ENCODE measurements at regions not wholly inside any gene's neighbourhood (a gene's known extent, or its start where the extent isn't known, plus 50 kb on each side); places are given as distances from the start of the nearest gene placed in this dataset.

DNA sequence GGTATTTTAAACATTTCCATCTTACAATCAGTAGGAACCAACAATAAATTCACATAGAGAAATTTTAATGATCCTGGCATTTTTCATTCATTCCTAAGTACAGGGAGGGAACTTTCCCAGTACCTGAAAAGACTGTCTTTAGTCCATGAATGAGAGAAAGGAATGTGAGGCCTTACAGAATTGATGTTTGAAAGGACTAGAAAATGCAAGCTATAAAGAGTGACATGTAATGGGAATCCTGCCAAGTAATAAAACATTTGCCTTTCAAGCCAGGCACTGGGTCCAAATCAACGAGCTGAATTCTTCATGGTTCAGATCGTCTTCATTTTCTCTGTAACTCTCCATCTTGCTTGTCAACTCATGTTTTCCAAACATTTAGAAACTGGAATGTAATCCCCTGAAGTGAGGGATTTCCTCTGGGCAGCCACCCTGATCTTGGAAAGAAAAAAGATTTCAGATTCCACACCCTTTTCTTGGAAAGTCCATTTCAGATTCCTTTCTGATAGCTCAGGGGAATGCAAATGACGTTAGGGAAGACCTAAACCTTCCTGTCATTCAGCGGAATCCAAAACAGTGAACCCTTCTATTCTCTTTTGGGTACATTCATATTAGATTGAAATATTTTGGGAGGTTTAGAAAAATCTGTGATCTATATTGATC is 315.8 kb downstream of the SH3GL2 start:
- DNase-seq (ENCODE audit: low read depth) = no peak

- no peak for DNase-seq (ENCODE audit: low read depth)
Observed at GRCh38 chr9:17900606-17901005, 321.7 kb downstream of the SH3GL2 start.

- no peak for DNase-seq (ENCODE audit: low read depth)
Observed at GRCh38 chr9:17905366-17905765, 326.5 kb downstream of the SH3GL2 start.

DNA sequence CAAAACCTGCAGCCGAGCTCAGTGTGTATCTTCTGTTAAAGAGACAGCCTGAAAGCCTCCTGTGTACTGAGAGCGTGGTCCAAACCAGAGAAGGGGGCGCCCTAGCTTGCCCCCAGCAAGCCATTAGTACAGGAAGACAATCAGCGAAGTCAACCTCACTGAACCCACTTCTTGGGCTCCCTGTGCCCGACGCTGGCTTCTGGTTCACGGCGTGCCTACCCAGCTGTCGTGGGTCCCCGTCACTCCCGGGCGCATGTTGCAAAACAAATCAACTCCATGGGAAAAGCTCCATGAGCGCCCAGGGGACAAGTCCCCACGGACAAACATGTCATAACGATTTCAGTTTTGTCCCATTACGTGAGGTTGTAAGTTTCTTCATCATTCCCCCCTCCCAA is 326.9 kb downstream of the SH3GL2 start:
- DNase-seq (ENCODE audit: low read depth) = no peak

DNA sequence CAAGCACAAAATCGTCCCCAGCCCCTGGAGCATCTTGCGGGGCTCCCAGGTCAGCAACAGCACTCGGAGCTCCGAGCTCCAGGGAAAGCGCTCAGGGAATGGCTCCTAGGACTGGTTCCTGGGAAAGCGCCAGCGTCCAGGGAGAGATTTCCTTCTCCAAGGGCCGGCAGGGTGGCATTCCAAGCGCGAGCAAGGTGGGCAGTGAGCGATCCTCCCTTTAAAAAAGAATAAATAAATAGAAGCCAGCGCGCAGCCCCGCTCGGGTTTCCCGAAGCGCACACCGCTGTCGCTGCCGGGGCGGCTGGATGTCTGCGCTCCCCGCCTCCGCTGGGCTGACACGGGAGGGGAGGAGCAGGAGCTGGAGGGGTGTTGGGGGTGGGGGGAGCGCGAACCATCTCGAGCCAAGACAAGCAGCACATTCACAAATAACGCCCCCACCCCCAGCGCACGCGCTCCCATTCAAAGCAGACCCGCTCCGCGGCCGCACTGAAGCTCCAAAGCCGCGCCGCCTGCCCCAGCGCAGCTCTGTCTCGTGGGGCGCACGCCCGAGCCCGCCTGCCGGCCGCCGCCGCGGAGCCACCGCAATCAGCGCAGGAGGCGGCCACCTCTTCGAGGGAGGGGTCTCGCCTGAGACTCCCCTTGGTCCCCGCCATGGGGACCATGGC is 327.4 kb downstream of the SH3GL2 start:
- no peak for DNase-seq (ENCODE audit: low read depth)

GRCh38 chr9:17906841-17907778 is 328.2 kb downstream of the SH3GL2 start:
- no peak for DNase-seq (ENCODE audit: low read depth)

DNA sequence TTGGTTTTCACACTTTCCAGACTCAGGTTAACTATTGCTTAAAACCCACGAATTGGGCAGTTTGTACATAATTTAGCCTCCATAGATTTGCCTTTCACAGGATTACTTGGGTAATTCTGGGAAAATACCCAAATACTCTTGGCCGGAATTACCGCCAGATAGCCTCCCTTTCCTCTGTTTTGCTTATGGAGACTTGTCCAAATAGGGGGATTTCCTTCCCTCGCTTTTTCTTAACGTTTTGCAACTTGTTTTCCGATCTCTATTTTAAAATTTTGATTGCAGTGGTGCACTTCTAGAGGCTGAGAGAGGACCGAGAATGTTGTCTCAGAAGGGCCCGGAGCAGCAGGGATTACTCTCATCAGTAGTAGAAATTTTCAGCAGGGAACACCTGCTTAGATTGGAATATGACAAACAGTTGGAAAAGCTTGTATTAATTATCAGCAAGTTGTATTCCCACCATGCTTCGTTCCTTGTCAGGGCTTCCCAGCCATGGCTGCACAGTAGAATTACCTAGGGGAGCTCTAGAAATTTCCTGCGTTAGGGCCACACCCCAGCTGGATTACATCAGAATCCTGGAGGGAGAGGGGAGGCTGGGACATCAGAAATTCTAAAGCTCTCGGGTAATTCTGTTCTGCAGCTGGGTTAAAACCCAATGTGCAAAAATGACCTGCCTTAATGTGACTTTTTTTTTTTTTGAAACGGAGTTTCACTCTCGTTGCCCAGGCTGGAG is 329.1 kb downstream of the SH3GL2 start:
- DNase-seq (ENCODE audit: low read depth) = no peak

- no peak for DNase-seq (ENCODE audit: low read depth)
Observed at GRCh38 chr9:17926246-17926645, 347.4 kb downstream of the SH3GL2 start.

GRCh38 chr9:17927616-17928015 is 348.8 kb downstream of the SH3GL2 start:
- no peak for DNase-seq (ENCODE audit: low read depth)

DNA sequence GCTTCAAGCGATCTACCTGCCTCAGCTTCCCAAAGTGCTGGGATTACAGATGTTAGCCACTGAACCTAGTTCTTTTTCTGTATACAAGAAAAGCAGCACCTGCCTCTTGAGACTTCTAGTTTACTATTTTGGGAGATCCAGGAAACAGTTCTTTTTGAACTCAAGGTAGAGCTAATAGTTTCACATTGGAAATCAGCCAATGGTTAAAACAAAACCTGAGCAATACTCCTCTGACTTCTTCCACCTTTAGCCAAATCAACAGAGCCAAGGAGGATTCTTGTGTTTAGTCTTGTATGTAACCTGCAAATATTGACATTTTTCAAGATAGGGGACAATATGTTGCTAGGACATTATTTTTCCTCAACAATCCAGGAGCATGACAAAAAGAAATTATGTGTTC is 349.4 kb downstream of the SH3GL2 start:
- DNase-seq (ENCODE audit: low read depth) = no peak

GRCh38 chr9:17928768-17929167 is 349.9 kb downstream of the SH3GL2 start:
- DNase-seq (ENCODE audit: low read depth) = no peak

- no peak for DNase-seq (ENCODE audit: low read depth)
Observed at GRCh38 chr9:17929506-17929905, 350.6 kb downstream of the SH3GL2 start.

- no peak for DNase-seq (ENCODE audit: low read depth)
Observed at GRCh38 chr9:17930071-17930470, 351.2 kb downstream of the SH3GL2 start.

DNA sequence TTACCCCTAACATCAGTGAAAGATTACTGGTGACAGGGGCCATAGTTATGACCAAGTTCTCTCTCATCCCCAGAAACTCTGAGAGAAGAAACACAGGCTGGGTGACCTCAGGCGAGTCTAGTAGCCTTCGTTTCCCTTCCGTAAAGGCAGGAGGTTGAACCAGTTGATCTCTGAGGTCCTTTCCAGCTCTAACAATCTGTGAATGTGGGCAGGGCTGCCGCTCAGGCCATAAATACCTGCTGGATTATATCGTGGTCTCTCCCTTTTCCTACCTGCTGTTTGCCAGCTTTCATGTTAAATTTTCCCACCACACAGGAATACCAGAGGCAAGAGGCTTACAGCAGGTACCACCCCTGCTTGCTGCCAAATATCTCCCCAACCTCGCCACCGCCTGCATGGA is 357.5 kb downstream of the SH3GL2 start:
- DNase-seq (ENCODE audit: low read depth) = no peak

- DNase-seq (ENCODE audit: low read depth) = no peak
Observed at GRCh38 chr9:17938035-17938655, 359.3 kb downstream of the SH3GL2 start.

- DNase-seq (ENCODE audit: low read depth) = no peak
Observed at GRCh38 chr9:17942498-17942897, 363.6 kb downstream of the SH3GL2 start.

DNA sequence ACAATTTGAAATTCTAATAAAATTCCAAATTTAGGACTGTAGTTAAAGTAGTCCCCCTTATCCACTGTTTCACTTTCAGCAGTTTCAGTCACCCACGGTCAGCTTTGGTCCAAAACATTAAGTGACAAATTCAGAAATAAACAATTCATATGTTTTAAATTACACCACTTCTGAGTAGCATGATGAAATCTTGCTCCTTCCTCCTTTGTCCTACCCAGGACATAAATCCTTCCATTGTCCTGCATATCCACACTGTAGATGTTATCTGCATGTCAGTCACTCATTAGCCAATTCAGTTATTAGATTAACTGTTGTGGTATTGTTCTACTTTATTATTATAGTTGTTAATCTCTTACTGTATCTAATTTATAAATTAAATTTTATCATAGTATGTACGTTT is 376.5 kb downstream of the SH3GL2 start:
- no peak for DNase-seq (ENCODE audit: low read depth)

GRCh38 chr9:17958363-17958762 is 379.5 kb downstream of the SH3GL2 start:
- no peak for DNase-seq (ENCODE audit: low read depth)

GRCh38 chr9:17962747-17963146 is 383.9 kb downstream of the SH3GL2 start:
- DNase-seq (ENCODE audit: low read depth) = no peak

GRCh38 chr9:17963498-17963897 is 384.6 kb downstream of the SH3GL2 start:
- DNase-seq (ENCODE audit: low read depth) = no peak

- no peak for DNase-seq (ENCODE audit: low read depth)
Observed at GRCh38 chr9:17967731-17968130, 388.9 kb downstream of the SH3GL2 start.

DNA sequence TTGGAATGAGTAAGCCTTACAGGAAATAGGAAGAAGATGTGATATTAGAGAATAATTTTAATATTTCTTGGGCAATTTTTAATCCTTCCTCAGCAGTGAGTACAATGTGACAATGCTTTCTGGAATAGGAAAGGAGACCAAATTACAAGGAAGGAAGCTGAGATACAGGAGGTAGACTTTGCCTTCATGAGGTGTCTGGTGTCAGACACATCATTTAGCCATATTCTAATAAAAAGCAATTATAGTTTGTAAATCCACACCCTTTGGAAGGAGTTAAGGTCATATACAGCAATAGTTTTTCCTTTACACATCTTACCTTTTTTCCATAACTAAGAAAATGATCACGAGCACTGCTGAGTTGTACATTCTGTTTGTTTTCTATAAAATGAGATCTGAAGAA is 390.4 kb downstream of the SH3GL2 start:
- no peak for DNase-seq (ENCODE audit: low read depth)

Measured in RPMI7951 (cell line).